ENCODE measurements at regions not wholly inside any gene's neighbourhood (a gene's known extent, or its start where the extent isn't known, plus 50 kb on each side); places are given as distances from the start of the nearest gene placed in this dataset.

GRCh38 chr11:91230647-91231046, 994.0 kb upstream of the FAT3 start:
- H2AFZ ChIP-seq (ENCODE audit: low read depth): no peak overlapping the region
- no peaks in the 10 kb centered on the region for H4K20me1 ChIP-seq (ENCODE audit: insufficient read depth)
- H3K4me1 ChIP-seq (ENCODE audit: low read depth, poor library complexity, severe bottlenecking): no peaks in the 10 kb centered on the region
- no peak overlapping the region for H3K4me3 ChIP-seq (IDR thresholded peaks at IDR 0.05; ENCODE audit: insufficient read depth, low read depth, low read length)
- no peak for TF ChIP-seq CTCF (conservative IDR thresholded peaks at IDR 0.05; ENCODE audit: low read depth, low read length)
- no peak overlapping the region for H3K4me2 ChIP-seq
- no peak overlapping the region for H3K27ac ChIP-seq
- H3K27me3 ChIP-seq (ENCODE audit: insufficient read depth, low read depth): no peaks in the 10 kb centered on the region
- no peaks in the 10 kb centered on the region for H3K79me2 ChIP-seq (ENCODE audit: insufficient read depth, low read depth)
- H3K9ac ChIP-seq: no peak overlapping the region
- H3K36me3 ChIP-seq (ENCODE audit: insufficient read depth): no peaks in the 10 kb centered on the region

GRCh38 chr11:91222830-91223229, 1000.0 kb upstream of the CHORDC1 start:
- H3K27me3 ChIP-seq (ENCODE audit: insufficient read depth, low read depth): no peaks in the 10 kb centered on the region

GRCh38 chr11:91220476-91221202, 997.8 kb upstream of the CHORDC1 start:
- H3K4me2 ChIP-seq: no peak overlapping the region
- no peaks in the 10 kb centered on the region for H3K79me2 ChIP-seq (ENCODE audit: insufficient read depth, low read depth)
- no peaks in the 10 kb centered on the region for H4K20me1 ChIP-seq (ENCODE audit: insufficient read depth)
- H3K36me3 ChIP-seq (ENCODE audit: insufficient read depth): no peaks in the 10 kb centered on the region
- H3K4me1 ChIP-seq (ENCODE audit: low read depth, poor library complexity, severe bottlenecking): no peaks in the 10 kb centered on the region
- no peak for TF ChIP-seq CTCF (conservative IDR thresholded peaks at IDR 0.05; ENCODE audit: low read depth, low read length)
- no peak overlapping the region for H2AFZ ChIP-seq (ENCODE audit: low read depth)
- H3K9ac ChIP-seq: no peak overlapping the region
- H3K27me3 ChIP-seq (ENCODE audit: insufficient read depth, low read depth): no peaks in the 10 kb centered on the region
- no peak overlapping the region for H3K27ac ChIP-seq
- no peak overlapping the region for H3K4me3 ChIP-seq (IDR thresholded peaks at IDR 0.05; ENCODE audit: insufficient read depth, low read depth, low read length)

More at GRCh38 chr11:91222830-91223229, 1000.0 kb upstream of the CHORDC1 start:
- no peaks in the 10 kb centered on the region for H3K36me3 ChIP-seq (ENCODE audit: insufficient read depth)
- H3K4me3 ChIP-seq (IDR thresholded peaks at IDR 0.05; ENCODE audit: insufficient read depth, low read depth, low read length): no peak overlapping the region
- H3K79me2 ChIP-seq (ENCODE audit: insufficient read depth, low read depth): no peaks in the 10 kb centered on the region
- no peak for TF ChIP-seq CTCF (conservative IDR thresholded peaks at IDR 0.05; ENCODE audit: low read depth, low read length)
- H3K4me1 ChIP-seq (ENCODE audit: low read depth, poor library complexity, severe bottlenecking): no peaks in the 10 kb centered on the region
- H3K4me2 ChIP-seq: no peak overlapping the region
- H4K20me1 ChIP-seq (ENCODE audit: insufficient read depth): no peaks in the 10 kb centered on the region
- no peak overlapping the region for H2AFZ ChIP-seq (ENCODE audit: low read depth)
- H3K9ac ChIP-seq: no peak overlapping the region
- H3K27ac ChIP-seq: no peak overlapping the region

- Histone ChIP-seq H3K27ac (no peak overlapping the region), H3K36me3 (ENCODE audit: insufficient read depth) (no peaks in the 10 kb centered on the region), H2AFZ (ENCODE audit: low read depth) (no peak overlapping the region), H3K27me3 (ENCODE audit: insufficient read depth, low read depth) (no peaks in the 10 kb centered on the region), H3K4me1 (ENCODE audit: low read depth, poor library complexity, severe bottlenecking) (no peaks in the 10 kb centered on the region), H3K4me2 (no peak overlapping the region), H4K20me1 (ENCODE audit: insufficient read depth) (no peaks in the 10 kb centered on the region), H3K79me2 (ENCODE audit: insufficient read depth, low read depth) (no peaks in the 10 kb centered on the region), H3K4me3 (IDR thresholded peaks at IDR 0.05; ENCODE audit: insufficient read depth, low read depth, low read length) (no peak overlapping the region), H3K9ac (no peak overlapping the region)
- TF ChIP-seq CTCF (conservative IDR thresholded peaks at IDR 0.05; ENCODE audit: low read depth, low read length): no peak
These were observed 996.7 kb upstream of the CHORDC1 start for GRCh38 chr11:91219535-91219934.
